ENCODE measurements at regions not wholly inside any gene's neighbourhood (a gene's known extent, or its start where the extent isn't known, plus 50 kb on each side); places are given as distances from the start of the nearest gene placed in this dataset.
"Not testable (repeated sequence)": the region's sequence is repeated elsewhere in the genome, so short reads cannot be mapped to it uniquely, and the experiment has no call there.

- no peaks in the 10 kb centered on the region for H3K27me3 ChIP-seq (ENCODE audit: control insufficient read depth in 4 of 4, insufficient read depth in 4 of 4, low read length in 3 of 4)
- no peak overlapping the region for H3K4me3 ChIP-seq (ENCODE audit: low read depth in 1 of 3, low read length in 3 of 3)
- no peaks in the 10 kb centered on the region for H3K36me3 ChIP-seq (ENCODE audit: control insufficient read depth in 4 of 4, insufficient read depth in 3 of 4, low read depth in 1 of 4, low read length in 3 of 4)
- peaks cover 4 to 20% (median 16%) of the 10 kb centered on the region in 4 donors for H3K4me1 ChIP-seq (ENCODE audit: control insufficient read depth in 4 of 4, insufficient read depth in 4 of 4, low read length in 3 of 4)
- H3K9ac ChIP-seq (ENCODE audit: low read depth in 1 of 2, low read length in 2 of 2), result peak overlapping the region in 1 of 2 donors; percentile 56
- DNase-seq (ENCODE audit: low spot score), result no peak
- H3K27ac ChIP-seq (ENCODE audit: low read depth in 1 of 2, low read length in 2 of 2), result peak overlapping the region; percentile 66 to 81
- no peaks in the 10 kb centered on the region for H3K9me3 ChIP-seq (ENCODE audit: control insufficient read depth in 4 of 4, low read length in 3 of 4)
- TF ChIP-seq MAX (IDR thresholded peaks at IDR 0.05) (peak; percentile 19), HNF4A (conservative IDR thresholded peaks at IDR 0.05) (no peak)
- WGBS, result 20% methylated on average over 10 of the region's 10 CpGs
Observed at GRCh38 chr1:8120693-8121260, 94.7 kb upstream of the ERRFI1 start.

GRCh38 chr1:8118736-8119135 is 92.6 kb upstream of the ERRFI1 start:
- not testable (repeated sequence) for H3K36me3 ChIP-seq (ENCODE audit: control insufficient read depth in 4 of 4, insufficient read depth in 3 of 4, low read depth in 1 of 4, low read length in 3 of 4)

GRCh38 chr1:8118031-8118451 is 91.9 kb upstream of the ERRFI1 start:
- Histone ChIP-seq H3K27ac (ENCODE audit: low read depth in 1 of 2, low read length in 2 of 2) (peak overlapping the region in 1 of 2 donors; percentile 8), H3K27me3 (ENCODE audit: control insufficient read depth in 4 of 4, insufficient read depth in 4 of 4, low read length in 3 of 4) (no peaks in the 10 kb centered on the region), H3K9me3 (ENCODE audit: control insufficient read depth in 4 of 4, low read length in 3 of 4) (no peaks in the 10 kb centered on the region), H3K4me3 (ENCODE audit: low read depth in 1 of 3, low read length in 3 of 3) (no peak overlapping the region), H3K4me1 (ENCODE audit: control insufficient read depth in 4 of 4, insufficient read depth in 4 of 4, low read length in 3 of 4) (peaks cover 4 to 23% (median 17%) of the 10 kb centered on the region in 4 donors), H3K36me3 (ENCODE audit: control insufficient read depth in 4 of 4, insufficient read depth in 3 of 4, low read depth in 1 of 4, low read length in 3 of 4) (no peaks in the 10 kb centered on the region), H3K9ac (ENCODE audit: low read depth in 1 of 2, low read length in 2 of 2) (no peak overlapping the region)
- TF ChIP-seq REST (IDR thresholded peaks at IDR 0.05) (no peak), TAF1 (conservative IDR thresholded peaks at IDR 0.05) (no peak), GABPA (IDR thresholded peaks at IDR 0.05 in 1 of 2, conservative IDR thresholded peaks at IDR 0.05 in 1 of 2) (no peak), YY1 (IDR thresholded peaks at IDR 0.05) (no peak), ZBTB33 (IDR thresholded peaks at IDR 0.05) (no peak), ATF3 (IDR thresholded peaks at IDR 0.05) (no peak), SP1 (IDR thresholded peaks at IDR 0.05) (no peak), HNF4A (conservative IDR thresholded peaks at IDR 0.05) (no peak), HNF4G (IDR thresholded peaks at IDR 0.05) (no peak), NR2F2 (IDR thresholded peaks at IDR 0.05) (no peak), FOXA1 (IDR thresholded peaks at IDR 0.05) (no peak), CTCF (IDR thresholded peaks at IDR 0.05; ENCODE audit: low read depth, low read length, missing input control) (no peak), RAD21 (IDR thresholded peaks at IDR 0.05) (no peak), EGR1 (IDR thresholded peaks at IDR 0.05; ENCODE audit: low read depth in 2 of 2) (no peak)
- DNase-seq (ENCODE audit: low spot score), result no peak
- 95% methylated on average over 7 of the region's 7 CpGs for WGBS

More at GRCh38 chr1:8118736-8119135, 92.6 kb upstream of the ERRFI1 start:
- not testable (repeated sequence) for H3K27ac ChIP-seq (ENCODE audit: low read depth in 1 of 2, low read length in 2 of 2); H3K9me3 ChIP-seq (ENCODE audit: control insufficient read depth in 4 of 4, low read length in 3 of 4); H3K9ac ChIP-seq (ENCODE audit: low read depth in 1 of 2, low read length in 2 of 2); H3K27me3 ChIP-seq (ENCODE audit: control insufficient read depth in 4 of 4, insufficient read depth in 4 of 4, low read length in 3 of 4); H3K4me3 ChIP-seq (ENCODE audit: low read depth in 1 of 3, low read length in 3 of 3); DNase-seq (ENCODE audit: low spot score)
- 76% methylated on average over 6 of the region's 6 CpGs for WGBS
- peaks cover 4 to 23% (median 17%) of the 10 kb centered on the region in 4 donors for H3K4me1 ChIP-seq (ENCODE audit: control insufficient read depth in 4 of 4, insufficient read depth in 4 of 4, low read length in 3 of 4)
